CD1c-positive myeloid dendritic cell (primary cell): ENCODE measurements at regions not wholly inside any gene's neighbourhood (a gene's known extent, or its start where the extent isn't known, plus 50 kb on each side); places are given as distances from the start of the nearest gene placed in this dataset.

ENCODE experiments used
- DNase-seq: peaks from one replicate; pipeline ENCODE4 v3.0.0-alpha.2; 2016; ENCODE audit errors: extremely low spot score

GRCh38 chr5:58911270-58911669 lies 328.4 kb downstream of the RAB3C start:
- no peak for DNase-seq

- DNase-seq, result peak; percentile 12
These were observed 329.2 kb downstream of the RAB3C start for GRCh38 chr5:58912116-58912515.

- DNase-seq, result no peak
These were observed 330.6 kb downstream of the RAB3C start for GRCh38 chr5:58913406-58913990.

- no peak for DNase-seq
These were observed 335.3 kb downstream of the RAB3C start for GRCh38 chr5:58918021-58918729.
